GM12891 (cell line): ENCODE measurements at regions not wholly inside any gene's neighbourhood (a gene's known extent, or its start where the extent isn't known, plus 50 kb on each side); places are given as distances from the start of the nearest gene placed in this dataset.

ENCODE experiments used
- POLR2A ChIP-seq: IDR thresholded peaks from 2 replicates; pipeline ENCODE4 v1.6.1; 2011; ENCODE audit warnings: low read depth, low read length, control low read depth
- POLR2AphosphoS5 ChIP-seq: IDR thresholded peaks from 2 replicates; pipeline ENCODE4 v1.6.1; 2011; ENCODE audit warnings: low read depth, low read length, control low read depth
- TAF1 ChIP-seq: IDR thresholded peaks from 2 replicates; pipeline ENCODE4 v1.6.1; 2011; ENCODE audit warnings: low read depth, low read length, control low read depth

DNA sequence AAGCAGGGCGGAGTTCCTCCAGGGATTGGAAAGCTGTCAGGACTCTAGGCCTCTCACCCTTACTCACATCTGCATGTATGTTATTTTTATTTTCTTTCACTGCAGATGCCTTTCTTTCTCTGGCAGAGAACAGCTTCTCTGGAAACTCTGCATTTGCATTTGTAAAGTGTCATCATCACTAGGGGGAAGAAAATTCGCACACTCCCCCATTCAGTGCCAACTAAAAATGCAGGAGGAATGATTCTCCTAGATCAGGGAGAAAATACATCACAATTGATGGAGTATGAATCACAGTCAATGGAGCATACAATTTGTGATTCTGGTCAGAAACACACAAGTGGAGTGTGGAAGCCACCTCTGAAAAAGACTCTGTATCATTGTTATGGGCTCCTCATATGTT is 351.4 kb upstream of the FTMT start:
- no peak for TF ChIP-seq TAF1
- no peak for TF ChIP-seq POLR2AphosphoS5
- no peak for TF ChIP-seq POLR2A
